Dermis microvascular lymphatic vessel endothelial cell (primary cell): ENCODE measurements at regions not wholly inside any gene's neighbourhood (a gene's known extent, or its start where the extent isn't known, plus 50 kb on each side); places are given as distances from the start of the nearest gene placed in this dataset.
"Not testable (repeated sequence)": the region's sequence is repeated elsewhere in the genome, so short reads cannot be mapped to it uniquely, and the experiment has no call there.

ENCODE experiments used
- DNase-seq, 2 donors: peaks; one replicate each; pipeline versions ENCODE4 v3.0.0 to v3.0.0-alpha.2; 2010; ENCODE audit warnings: low read depth in 2 of 2

GRCh38 chr15:24835301-24835700 is 119.5 kb upstream of the SNRPN start:
- no peak for DNase-seq

- no peak for DNase-seq
Observed at GRCh38 chr15:24848050-24848449, 106.7 kb upstream of the SNRPN start.

- DNase-seq = no peak
Observed at GRCh38 chr15:24856397-24857390, 98.1 kb upstream of the SNRPN start.

GRCh38 chr15:24857763-24858162 is 97.0 kb upstream of the SNRPN start:
- DNase-seq = no peak

- not testable (repeated sequence) for DNase-seq
Observed at GRCh38 chr15:24858183-24858582, 96.6 kb upstream of the SNRPN start.

GRCh38 chr15:24858737-24859601 is 95.8 kb upstream of the SNRPN start:
- no peak for DNase-seq

- DNase-seq = no peak
Observed at GRCh38 chr15:24861014-24861690, 93.6 kb upstream of the SNRPN start.

- DNase-seq = no peak
Observed at GRCh38 chr15:24862726-24863521, 91.9 kb upstream of the SNRPN start.

GRCh38 chr15:24865303-24865702 is 89.5 kb upstream of the SNRPN start:
- no peak for DNase-seq

GRCh38 chr15:24877174-24877573 is 77.6 kb upstream of the SNRPN start:
- DNase-seq = no peak

- no peak for DNase-seq
Observed at GRCh38 chr15:24878153-24878552, 76.6 kb upstream of the SNRPN start.

GRCh38 chr15:24879492-24879891 is 75.3 kb upstream of the SNRPN start:
- no peak for DNase-seq

GRCh38 chr15:24880663-24881062 is 74.1 kb upstream of the SNRPN start:
- DNase-seq = no peak

GRCh38 chr15:24886538-24886937 is 68.2 kb upstream of the SNRPN start:
- no peak for DNase-seq

- DNase-seq = no peak
Observed at GRCh38 chr15:24898715-24899272, 56.0 kb upstream of the SNRPN start.

GRCh38 chr15:24899367-24899766 is 55.4 kb upstream of the SNRPN start:
- DNase-seq = no peak

- DNase-seq = no peak
Observed at GRCh38 chr15:24899795-24900194, 55.0 kb upstream of the SNRPN start.

- no peak for DNase-seq
Observed at GRCh38 chr15:24901409-24901808, 53.4 kb upstream of the SNRPN start.
